ENCODE measurements at regions not wholly inside any gene's neighbourhood (a gene's known extent, or its start where the extent isn't known, plus 50 kb on each side); places are given as distances from the start of the nearest gene placed in this dataset.

- Mint-ChIP-seq H3K4me3 (no peak overlapping the region), H3K4me1 (no peaks in the 10 kb centered on the region), H3K9me3 (ENCODE audit: insufficient read depth) (no peaks in the 10 kb centered on the region), H3K27ac (no peak overlapping the region), H3K27me3 (no peaks in the 10 kb centered on the region)
- TF ChIP-seq, protein P1, sequence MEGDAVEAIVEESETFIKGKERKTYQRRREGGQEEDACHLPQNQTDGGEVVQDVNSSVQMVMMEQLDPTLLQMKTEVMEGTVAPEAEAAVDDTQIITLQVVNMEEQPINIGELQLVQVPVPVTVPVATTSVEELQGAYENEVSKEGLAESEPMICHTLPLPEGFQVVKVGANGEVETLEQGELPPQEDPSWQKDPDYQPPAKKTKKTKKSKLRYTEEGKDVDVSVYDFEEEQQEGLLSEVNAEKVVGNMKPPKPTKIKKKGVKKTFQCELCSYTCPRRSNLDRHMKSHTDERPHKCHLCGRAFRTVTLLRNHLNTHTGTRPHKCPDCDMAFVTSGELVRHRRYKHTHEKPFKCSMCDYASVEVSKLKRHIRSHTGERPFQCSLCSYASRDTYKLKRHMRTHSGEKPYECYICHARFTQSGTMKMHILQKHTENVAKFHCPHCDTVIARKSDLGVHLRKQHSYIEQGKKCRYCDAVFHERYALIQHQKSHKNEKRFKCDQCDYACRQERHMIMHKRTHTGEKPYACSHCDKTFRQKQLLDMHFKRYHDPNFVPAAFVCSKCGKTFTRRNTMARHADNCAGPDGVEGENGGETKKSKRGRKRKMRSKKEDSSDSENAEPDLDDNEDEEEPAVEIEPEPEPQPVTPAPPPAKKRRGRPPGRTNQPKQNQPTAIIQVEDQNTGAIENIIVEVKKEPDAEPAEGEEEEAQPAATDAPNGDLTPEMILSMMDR (IDR thresholded peaks at IDR 0.05): no peak
- no peak for TF ChIP-seq EZH2 (IDR thresholded peaks at IDR 0.05; ENCODE audit: borderline replicate concordance, insufficient read depth, low read depth, low read length, poor library complexity, severe bottlenecking)
- H3K79me2 ChIP-seq (ENCODE audit: control insufficient read depth, insufficient read depth, low read length): no peaks in the 10 kb centered on the region
- no peaks in the 10 kb centered on the region for H3K9me3 ChIP-seq (ENCODE audit: control extremely low read depth in 1 of 3, control insufficient read depth in 2 of 3, insufficient read depth in 1 of 3, low read length in 2 of 3)
- H3K9ac ChIP-seq (ENCODE audit: low read length): no peak overlapping the region
- H4K20me1 ChIP-seq (ENCODE audit: control insufficient read depth, insufficient read depth, low read length, poor library complexity, severe bottlenecking): no peaks in the 10 kb centered on the region
- intact Hi-C loops (cut with micrococcal nuclease): no loop called here
- no peaks in the 10 kb centered on the region for H3K4me1 ChIP-seq (ENCODE audit: control insufficient read depth in 2 of 2, insufficient read depth in 2 of 2, low read length in 2 of 2)
- WGBS (ENCODE audit: insufficient coverage): no CpG with 5 or more reads among the region's 3 CpGs
- H3K4me2 ChIP-seq (replicated peaks; ENCODE audit: low read depth, low read length, poor library complexity, severe bottlenecking): no peak overlapping the region
- H2AFZ ChIP-seq (ENCODE audit: insufficient read depth, low read depth, low read length, poor library complexity, severe bottlenecking): no peak overlapping the region
- no peaks in the 10 kb centered on the region for H3K27me3 ChIP-seq (replicated peaks in 1 of 4; ENCODE audit: control extremely low read depth in 1 of 4, control insufficient read depth in 3 of 4, insufficient read depth in 4 of 4, low read length in 3 of 4)
- ATAC-seq (ENCODE audit: low read depth) (no peak), DNase-seq (no peak)
- no peak overlapping the region for H3K4me3 ChIP-seq (ENCODE audit: control extremely low read depth in 1 of 5, extremely low read depth in 1 of 5, insufficient read depth in 1 of 5, low read depth in 2 of 5, low read length in 4 of 5)
- ChIA-PET POLR2A (no interaction called here), CTCF (no interaction called here)
- H3K36me3 ChIP-seq (replicated peaks in 1 of 2; ENCODE audit: control extremely low read depth in 1 of 2, control insufficient read depth in 1 of 2, extremely low read depth in 1 of 2, insufficient read depth in 2 of 2, low read length in 1 of 2): no peaks in the 10 kb centered on the region
- no peak overlapping the region for H3K27ac ChIP-seq (ENCODE audit: low read length in 2 of 2)
Measured at GRCh38 chr20:7758406-7758805, 181.9 kb downstream of the HAO1 start.

GRCh38 chr20:7760247-7761031 lies 179.8 kb downstream of the HAO1 start:
- Histone ChIP-seq H3K36me3 (replicated peaks in 1 of 2; ENCODE audit: control extremely low read depth in 1 of 2, control insufficient read depth in 1 of 2, extremely low read depth in 1 of 2, insufficient read depth in 2 of 2, low read length in 1 of 2) (no peaks in the 10 kb centered on the region), H3K27me3 (replicated peaks in 1 of 4; ENCODE audit: control extremely low read depth in 1 of 4, control insufficient read depth in 3 of 4, insufficient read depth in 4 of 4, low read length in 3 of 4) (no peaks in the 10 kb centered on the region), H3K4me2 (replicated peaks; ENCODE audit: low read depth, low read length, poor library complexity, severe bottlenecking) (no peak overlapping the region), H3K27ac (ENCODE audit: low read length in 2 of 2) (no peak overlapping the region), H3K9me3 (ENCODE audit: control extremely low read depth in 1 of 3, control insufficient read depth in 2 of 3, insufficient read depth in 1 of 3, low read length in 2 of 3) (no peaks in the 10 kb centered on the region), H3K4me1 (ENCODE audit: control insufficient read depth in 2 of 2, insufficient read depth in 2 of 2, low read length in 2 of 2) (no peaks in the 10 kb centered on the region), H3K79me2 (ENCODE audit: control insufficient read depth, insufficient read depth, low read length) (no peaks in the 10 kb centered on the region), H3K4me3 (ENCODE audit: control extremely low read depth in 1 of 5, extremely low read depth in 1 of 5, insufficient read depth in 1 of 5, low read depth in 2 of 5, low read length in 4 of 5) (no peak overlapping the region), H4K20me1 (ENCODE audit: control insufficient read depth, insufficient read depth, low read length, poor library complexity, severe bottlenecking) (no peaks in the 10 kb centered on the region), H2AFZ (ENCODE audit: insufficient read depth, low read depth, low read length, poor library complexity, severe bottlenecking) (no peak overlapping the region), H3K9ac (ENCODE audit: low read length) (no peak overlapping the region)
- Mint-ChIP-seq H3K4me1 (peaks cover 8% of the 10 kb centered on the region), H3K27ac (no peak overlapping the region), H3K27me3 (no peaks in the 10 kb centered on the region), H3K4me3 (no peak overlapping the region), H3K9me3 (ENCODE audit: insufficient read depth) (no peaks in the 10 kb centered on the region)
- ATAC-seq (ENCODE audit: low read depth) (no peak), DNase-seq (no peak)
- ChIA-PET POLR2A (no interaction called here), CTCF (no interaction called here)
- no CpG with 5 or more reads among the region's 1 CpG for WGBS (ENCODE audit: insufficient coverage)
- no peak for TF ChIP-seq EZH2 (IDR thresholded peaks at IDR 0.05; ENCODE audit: borderline replicate concordance, insufficient read depth, low read depth, low read length, poor library complexity, severe bottlenecking)
- TF ChIP-seq, protein P1 (IDR thresholded peaks at IDR 0.05): no peak
- intact Hi-C loops (cut with micrococcal nuclease): no loop called here

Measured in B cell (primary cell).